GM12891 (cell line): ENCODE measurements at regions not wholly inside any gene's neighbourhood (a gene's known extent, or its start where the extent isn't known, plus 50 kb on each side); places are given as distances from the start of the nearest gene placed in this dataset.
"Not testable (repeated sequence)": the region's sequence is repeated elsewhere in the genome, so short reads cannot be mapped to it uniquely, and the experiment has no call there.

ENCODE experiments used
- DNase-seq: peaks from one replicate; pipeline ENCODE4 v3.0.0; 2011; ENCODE audit warnings: low spot score; ENCODE audit not compliant: insufficient read length
- FAIRE-seq: peaks from 2 replicates; lab custom pipeline; 2011; peaks lifted over from hg19 to GRCh38; lab: Jason Lieb, UNC
- PAX5 ChIP-seq: IDR thresholded peaks from 2 replicates; pipeline ENCODE4 v1.6.1; 2011; ENCODE audit warnings: low read length, moderate library complexity, mild to moderate bottlenecking; ENCODE audit not compliant: insufficient read depth, severe bottlenecking
- POLR2A ChIP-seq: IDR thresholded peaks from 2 replicates; pipeline ENCODE4 v1.6.1; 2011; ENCODE audit warnings: low read depth, low read length, control low read depth
- POLR2AphosphoS5 ChIP-seq: IDR thresholded peaks from 2 replicates; pipeline ENCODE4 v1.6.1; 2011; ENCODE audit warnings: low read depth, low read length, control low read depth
- POU2F2 ChIP-seq: IDR thresholded peaks from 2 replicates; pipeline ENCODE4 v1.6.1; 2011; ENCODE audit warnings: low read depth, mild to moderate bottlenecking, control low read depth, low read length, moderate library complexity
- SPI1 ChIP-seq: IDR thresholded peaks from 2 replicates; pipeline ENCODE4 v1.6.1; 2011; ENCODE audit warnings: low read depth, low read length, control low read depth
- TAF1 ChIP-seq: IDR thresholded peaks from 2 replicates; pipeline ENCODE4 v1.6.1; 2011; ENCODE audit warnings: low read depth, low read length, control low read depth

GRCh38 chr4:95779447-95779846, 60.4 kb upstream of the PDHA2 start:
- no peak for DNase-seq
- no peak for FAIRE-seq
- TF ChIP-seq POLR2A: no peak
- TF ChIP-seq POU2F2: no peak
- no peak for TF ChIP-seq TAF1
- no peak for TF ChIP-seq SPI1
- no peak for TF ChIP-seq PAX5
- TF ChIP-seq POLR2AphosphoS5: no peak

DNA sequence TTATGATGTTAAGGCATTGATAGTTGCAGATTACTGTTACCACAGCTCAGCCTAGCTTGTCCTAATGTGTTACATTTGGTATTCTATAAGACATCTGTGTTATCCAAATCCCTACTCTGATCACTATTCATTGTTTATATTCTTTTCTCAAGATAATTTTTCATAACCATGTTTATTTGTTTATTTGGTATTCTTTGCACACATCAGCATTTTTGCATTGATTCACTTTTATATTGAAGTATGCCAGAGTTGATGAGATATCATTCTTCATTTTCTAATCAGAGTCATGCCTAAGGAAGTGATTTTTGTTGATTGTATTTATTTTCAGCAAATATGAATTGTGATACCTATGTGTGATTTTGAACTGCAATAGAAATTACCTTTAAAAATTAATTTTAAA, 61.2 kb upstream of the PDHA2 start:
- no peak for TF ChIP-seq TAF1
- DNase-seq (no peak), FAIRE-seq (no peak)

GRCh38 chr4:95770605-95771004, 69.3 kb upstream of the PDHA2 start:
- not testable (repeated sequence) for FAIRE-seq, DNase-seq

DNA sequence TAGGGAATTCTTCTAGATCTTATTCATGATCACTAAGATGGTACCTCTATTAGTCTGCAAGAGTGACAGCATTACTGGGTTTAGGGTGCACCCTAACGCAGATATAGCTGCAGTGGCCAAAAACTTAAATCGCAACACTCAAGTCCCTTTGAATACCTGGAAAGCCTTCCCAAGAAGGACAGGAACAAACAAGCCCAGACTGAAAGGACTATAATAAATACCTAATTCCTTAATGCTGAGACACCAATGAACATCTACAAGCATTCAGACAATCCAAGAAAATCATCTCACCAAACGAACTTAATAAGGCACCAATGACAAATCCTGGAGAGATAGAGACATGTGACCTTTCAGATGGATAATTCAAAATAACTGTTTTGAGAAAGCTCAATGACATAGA, 74.9 kb upstream of the PDHA2 start:
- DNase-seq (no peak), FAIRE-seq (no peak)
- TF ChIP-seq POLR2A: no peak
- no peak for TF ChIP-seq POLR2AphosphoS5
- no peak for TF ChIP-seq POU2F2
- no peak for TF ChIP-seq TAF1
- no peak for TF ChIP-seq PAX5
- TF ChIP-seq SPI1: no peak

GRCh38 chr4:95761871-95762270, 78.0 kb upstream of the PDHA2 start:
- DNase-seq (no peak), FAIRE-seq (no peak)
- TF ChIP-seq SPI1 (no peak), POU2F2 (no peak), POLR2AphosphoS5 (no peak), PAX5 (no peak), TAF1 (no peak), POLR2A (no peak)

GRCh38 chr4:95761426-95761825, 78.5 kb upstream of the PDHA2 start:
- TF ChIP-seq POLR2A (no peak), PAX5 (no peak), POU2F2 (no peak), TAF1 (no peak), POLR2AphosphoS5 (no peak), SPI1 (no peak)
- FAIRE-seq (no peak), DNase-seq (no peak)

GRCh38 chr4:95760646-95761045, 79.2 kb upstream of the PDHA2 start:
- not testable (repeated sequence) for FAIRE-seq, DNase-seq

DNA sequence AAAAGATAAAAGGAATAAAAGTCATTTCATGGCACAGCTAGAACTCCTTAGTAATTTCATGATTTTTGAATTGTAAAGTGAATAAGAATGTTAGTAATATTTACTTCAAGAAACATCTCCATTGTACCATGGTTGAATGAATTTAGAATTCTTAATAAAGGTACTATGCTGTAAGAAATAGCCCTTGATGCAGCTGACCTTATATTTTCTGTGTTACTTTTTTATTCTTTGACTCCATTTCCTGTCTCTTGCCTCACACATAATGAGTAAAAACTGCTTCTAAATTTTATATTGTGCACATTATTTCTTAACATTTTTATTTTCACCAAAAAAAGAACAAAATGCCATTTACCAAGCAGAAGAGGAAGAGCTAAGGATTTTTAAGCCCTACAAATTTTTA, 81.9 kb upstream of the PDHA2 start:
- no peak for DNase-seq
- TF ChIP-seq POLR2A (no peak), SPI1 (no peak)
- no peak for FAIRE-seq

DNA sequence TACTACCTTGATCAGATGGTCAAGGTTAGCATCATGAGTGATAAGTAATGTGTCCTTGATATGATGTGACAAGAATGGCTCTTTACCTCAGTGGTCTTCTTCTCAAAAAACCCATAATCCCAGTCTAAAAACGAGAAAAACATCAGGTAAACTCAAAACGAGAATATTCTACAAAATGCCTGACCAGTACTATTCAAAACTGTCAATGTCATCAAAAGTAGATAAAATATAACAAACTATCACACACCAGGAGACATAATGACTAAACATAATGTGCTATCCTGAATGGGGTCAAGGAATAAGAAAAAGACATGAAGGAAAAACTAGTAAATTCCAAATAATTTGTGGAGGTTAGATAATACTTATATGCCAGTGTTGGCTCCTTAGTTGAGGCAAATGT, 85.2 kb upstream of the PDHA2 start:
- no peak for TF ChIP-seq TAF1
- no peak for TF ChIP-seq PAX5
- no peak for TF ChIP-seq POLR2AphosphoS5
- no peak for TF ChIP-seq POLR2A
- TF ChIP-seq SPI1: no peak
- no peak for TF ChIP-seq POU2F2
- DNase-seq (no peak), FAIRE-seq (no peak)

DNA sequence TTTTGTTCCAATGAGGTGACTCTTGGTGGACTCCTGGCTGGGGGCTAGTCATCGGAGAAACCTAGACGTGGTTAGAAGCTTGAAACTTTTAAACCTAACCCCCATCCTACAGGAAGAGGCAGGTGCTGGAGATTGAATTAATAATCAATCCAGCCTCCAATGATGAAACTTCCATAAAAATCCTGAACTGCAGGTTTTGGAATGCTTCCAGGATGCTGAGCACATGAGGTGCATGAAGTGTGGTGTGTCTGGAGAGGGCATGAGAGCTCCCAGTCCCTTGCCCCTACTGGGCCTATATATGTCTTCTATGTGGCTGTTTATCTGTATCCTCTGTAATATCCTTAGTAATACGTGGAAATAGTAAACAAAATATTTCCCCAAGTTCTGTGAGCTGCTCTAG, 90.7 kb upstream of the PDHA2 start:
- TF ChIP-seq SPI1: no peak
- no peak for TF ChIP-seq POLR2AphosphoS5
- TF ChIP-seq TAF1: no peak
- TF ChIP-seq POU2F2: no peak
- no peak for TF ChIP-seq PAX5
- TF ChIP-seq POLR2A: no peak
- DNase-seq (no peak), FAIRE-seq (no peak)

- DNase-seq (no peak), FAIRE-seq (no peak)
- TF ChIP-seq POU2F2 (no peak), PAX5 (no peak), POLR2A (no peak), POLR2AphosphoS5 (no peak), SPI1 (no peak), TAF1 (no peak)
Observed at GRCh38 chr4:95742872-95743271, 97.0 kb upstream of the PDHA2 start.
